ENCODE measurements at regions not wholly inside any gene's neighbourhood (a gene's known extent, or its start where the extent isn't known, plus 50 kb on each side); places are given as distances from the start of the nearest gene placed in this dataset.

GRCh38 chr13:33426131-33426530, 140.6 kb upstream of the STARD13 start:
- Histone ChIP-seq H3K27me3 (ENCODE audit: insufficient read depth, low read depth, low read length) (no peaks in the 10 kb centered on the region), H3K4me2 (ENCODE audit: low read length) (no peak overlapping the region), H3K36me3 (ENCODE audit: insufficient read depth, low read length) (no peaks in the 10 kb centered on the region), H3K4me3 (ENCODE audit: low read length) (no peak overlapping the region), H4K20me1 (ENCODE audit: insufficient read depth) (no peaks in the 10 kb centered on the region), H3K9ac (ENCODE audit: low read length) (no peak overlapping the region), H3K27ac (ENCODE audit: low read length) (no peak overlapping the region), H3K9me3 (ENCODE audit: low read length) (no peaks in the 10 kb centered on the region), H3F3A (ENCODE audit: insufficient read depth, low read length, poor library complexity, severe bottlenecking) (no peaks in the 10 kb centered on the region), H2AFZ (ENCODE audit: low read depth, low read length) (no peak overlapping the region), H3K9me2 (ENCODE audit: insufficient read depth, low read length) (no peaks in the 10 kb centered on the region), H3K79me2 (replicated peaks; ENCODE audit: insufficient read depth, low read length) (no peaks in the 10 kb centered on the region)
- TF ChIP-seq RAD21 (conservative IDR thresholded peaks at IDR 0.05), result no peak
- no peak for TF ChIP-seq MXI1 (conservative IDR thresholded peaks at IDR 0.05; ENCODE audit: poor library complexity, severe bottlenecking)

DNA sequence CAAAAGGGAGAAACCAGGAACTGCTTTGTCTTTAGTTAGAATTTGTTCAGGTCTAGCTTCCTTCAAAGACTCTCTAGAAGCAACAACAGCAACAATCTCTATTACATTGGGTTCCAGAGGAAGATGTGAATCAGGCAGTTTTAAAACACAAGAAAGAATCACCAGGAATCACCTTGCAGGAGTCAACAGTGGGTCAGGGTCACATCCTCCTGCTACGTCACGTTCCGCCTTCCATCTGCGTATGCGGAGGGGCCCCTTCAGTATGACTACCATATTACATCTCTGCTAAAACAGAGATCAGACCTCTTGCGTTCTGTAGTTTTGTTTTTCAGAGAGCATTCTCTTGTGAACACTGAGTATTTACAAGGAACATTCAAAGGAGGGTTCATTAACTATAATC, 147.8 kb upstream of the STARD13 start:
- H3K27ac ChIP-seq (ENCODE audit: low read length), result no peak overlapping the region
- no peaks in the 10 kb centered on the region for H3K79me2 ChIP-seq (replicated peaks; ENCODE audit: insufficient read depth, low read length)
- H3K9ac ChIP-seq (ENCODE audit: low read length), result no peak overlapping the region
- no peak overlapping the region for H2AFZ ChIP-seq (ENCODE audit: low read depth, low read length)
- no peaks in the 10 kb centered on the region for H3K9me2 ChIP-seq (ENCODE audit: insufficient read depth, low read length)
- H3K36me3 ChIP-seq (ENCODE audit: insufficient read depth, low read length), result no peaks in the 10 kb centered on the region
- H3K9me3 ChIP-seq (ENCODE audit: low read length), result no peaks in the 10 kb centered on the region
- H3K4me3 ChIP-seq (ENCODE audit: low read length), result no peak overlapping the region
- H3K4me2 ChIP-seq (ENCODE audit: low read length), result no peak overlapping the region
- H3F3A ChIP-seq (ENCODE audit: insufficient read depth, low read length, poor library complexity, severe bottlenecking), result no peaks in the 10 kb centered on the region
- H3K27me3 ChIP-seq (ENCODE audit: insufficient read depth, low read depth, low read length), result no peaks in the 10 kb centered on the region
- H4K20me1 ChIP-seq (ENCODE audit: insufficient read depth), result no peaks in the 10 kb centered on the region
- TF ChIP-seq EZH2 (IDR thresholded peaks at IDR 0.05; ENCODE audit: borderline replicate concordance, insufficient read depth, low read length, poor library complexity, severe bottlenecking), result no peak
- no peak for TF ChIP-seq POLR2AphosphoS5 (IDR thresholded peaks at IDR 0.05)
- no peak for TF ChIP-seq MXI1 (conservative IDR thresholded peaks at IDR 0.05; ENCODE audit: poor library complexity, severe bottlenecking)
- no peak for TF ChIP-seq EP300 (conservative IDR thresholded peaks at IDR 0.05; ENCODE audit: poor library complexity, severe bottlenecking)
- no peak for TF ChIP-seq CTCF (IDR thresholded peaks at IDR 0.05; ENCODE audit: poor library complexity, severe bottlenecking)
- TF ChIP-seq SMC3 (conservative IDR thresholded peaks at IDR 0.05; ENCODE audit: poor library complexity), result no peak
- no peak for TF ChIP-seq TAF1 (IDR thresholded peaks at IDR 0.05; ENCODE audit: low read depth)
- TF ChIP-seq, protein P1, sequence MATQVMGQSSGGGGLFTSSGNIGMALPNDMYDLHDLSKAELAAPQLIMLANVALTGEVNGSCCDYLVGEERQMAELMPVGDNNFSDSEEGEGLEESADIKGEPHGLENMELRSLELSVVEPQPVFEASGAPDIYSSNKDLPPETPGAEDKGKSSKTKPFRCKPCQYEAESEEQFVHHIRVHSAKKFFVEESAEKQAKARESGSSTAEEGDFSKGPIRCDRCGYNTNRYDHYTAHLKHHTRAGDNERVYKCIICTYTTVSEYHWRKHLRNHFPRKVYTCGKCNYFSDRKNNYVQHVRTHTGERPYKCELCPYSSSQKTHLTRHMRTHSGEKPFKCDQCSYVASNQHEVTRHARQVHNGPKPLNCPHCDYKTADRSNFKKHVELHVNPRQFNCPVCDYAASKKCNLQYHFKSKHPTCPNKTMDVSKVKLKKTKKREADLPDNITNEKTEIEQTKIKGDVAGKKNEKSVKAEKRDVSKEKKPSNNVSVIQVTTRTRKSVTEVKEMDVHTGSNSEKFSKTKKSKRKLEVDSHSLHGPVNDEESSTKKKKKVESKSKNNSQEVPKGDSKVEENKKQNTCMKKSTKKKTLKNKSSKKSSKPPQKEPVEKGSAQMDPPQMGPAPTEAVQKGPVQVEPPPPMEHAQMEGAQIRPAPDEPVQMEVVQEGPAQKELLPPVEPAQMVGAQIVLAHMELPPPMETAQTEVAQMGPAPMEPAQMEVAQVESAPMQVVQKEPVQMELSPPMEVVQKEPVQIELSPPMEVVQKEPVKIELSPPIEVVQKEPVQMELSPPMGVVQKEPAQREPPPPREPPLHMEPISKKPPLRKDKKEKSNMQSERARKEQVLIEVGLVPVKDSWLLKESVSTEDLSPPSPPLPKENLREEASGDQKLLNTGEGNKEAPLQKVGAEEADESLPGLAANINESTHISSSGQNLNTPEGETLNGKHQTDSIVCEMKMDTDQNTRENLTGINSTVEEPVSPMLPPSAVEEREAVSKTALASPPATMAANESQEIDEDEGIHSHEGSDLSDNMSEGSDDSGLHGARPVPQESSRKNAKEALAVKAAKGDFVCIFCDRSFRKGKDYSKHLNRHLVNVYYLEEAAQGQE (IDR thresholded peaks at IDR 0.05; ENCODE audit: borderline replicate concordance), result no peak
- TF ChIP-seq RAD21 (conservative IDR thresholded peaks at IDR 0.05), result no peak

DNA sequence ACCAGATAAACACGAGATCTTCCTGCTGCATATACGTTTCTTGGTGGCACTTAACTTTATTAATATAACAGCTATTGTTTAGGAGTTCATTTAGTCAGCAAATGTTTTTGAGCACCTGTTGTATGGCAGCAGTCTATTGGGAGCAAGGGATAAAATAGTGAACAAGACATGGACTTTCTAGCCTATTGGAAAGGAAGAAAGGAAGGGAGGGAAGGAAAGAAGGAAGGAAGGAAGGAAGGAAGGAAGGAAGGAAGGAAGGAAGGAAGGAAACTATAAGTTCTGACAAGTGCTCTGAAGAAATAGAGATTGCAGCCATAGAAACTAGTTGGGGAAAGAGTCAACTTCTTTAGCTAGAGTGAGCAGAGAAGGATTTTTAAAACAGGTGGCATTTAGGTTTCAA, 149.1 kb upstream of the STARD13 start:
- TF ChIP-seq SMC3 (conservative IDR thresholded peaks at IDR 0.05; ENCODE audit: poor library complexity) (no peak), EP300 (conservative IDR thresholded peaks at IDR 0.05; ENCODE audit: poor library complexity, severe bottlenecking) (no peak), EZH2 (IDR thresholded peaks at IDR 0.05; ENCODE audit: borderline replicate concordance, insufficient read depth, low read length, poor library complexity, severe bottlenecking) (no peak), RAD21 (conservative IDR thresholded peaks at IDR 0.05) (no peak), MXI1 (conservative IDR thresholded peaks at IDR 0.05; ENCODE audit: poor library complexity, severe bottlenecking) (no peak)
- Histone ChIP-seq H3K27ac (ENCODE audit: low read length) (no peak overlapping the region), H3K79me2 (replicated peaks; ENCODE audit: insufficient read depth, low read length) (no peaks in the 10 kb centered on the region), H3K27me3 (ENCODE audit: insufficient read depth, low read depth, low read length) (no peaks in the 10 kb centered on the region), H3K4me2 (ENCODE audit: low read length) (no peak overlapping the region), H3K9me2 (ENCODE audit: insufficient read depth, low read length) (no peaks in the 10 kb centered on the region), H3K9ac (ENCODE audit: low read length) (no peak overlapping the region), H3K4me3 (ENCODE audit: low read length) (no peak overlapping the region), H2AFZ (ENCODE audit: low read depth, low read length) (no peak overlapping the region), H4K20me1 (ENCODE audit: insufficient read depth) (no peaks in the 10 kb centered on the region), H3K36me3 (ENCODE audit: insufficient read depth, low read length) (no peaks in the 10 kb centered on the region), H3K9me3 (ENCODE audit: low read length) (no peaks in the 10 kb centered on the region), H3F3A (ENCODE audit: insufficient read depth, low read length, poor library complexity, severe bottlenecking) (no peaks in the 10 kb centered on the region)
